Activated CD8-positive, alpha-beta T cell treated with anti-CD3 and anti-CD28 coated beads for 36 hours (primary cell): ENCODE measurements at regions not wholly inside any gene's neighbourhood (a gene's known extent, or its start where the extent isn't known, plus 50 kb on each side); places are given as distances from the start of the nearest gene placed in this dataset.
"Not testable (repeated sequence)": the region's sequence is repeated elsewhere in the genome, so short reads cannot be mapped to it uniquely, and the experiment has no call there.

ENCODE experiments used
- ATAC-seq: fragments of 200-7000 bp; cut with Tn5 transposase; one replicate; pipeline ENCODE4 v1.10.0; 2021; ENCODE audit warnings: mild to moderate bottlenecking, moderate library complexity
- CTCF ChIA-PET: fragments of 350-600 bp; sonication (Branson Sonifier 250); formaldehyde crosslinking; loops from one replicate; lab custom pipeline; 2021; ENCODE audit warnings: antibody characterized with exemption; lab: Charles Lee
- POLR2A ChIA-PET: fragments of 350-600 bp; sonication (Branson Sonifier 250); formaldehyde crosslinking; loops from one replicate; lab custom pipeline; 2021; ENCODE audit warnings: antibody characterized with exemption; lab: Charles Lee
- DNase-seq: peaks from one replicate; pipeline ENCODE4 v3.0.0-alpha.2; 2020
- H3K27ac Mint-ChIP-seq: one replicate; pipeline ENCODE4 v1.8.0; 2021; ENCODE audit warnings: mild to moderate bottlenecking, mixed read lengths
- H3K27me3 Mint-ChIP-seq: one replicate; pipeline ENCODE4 v1.8.0; 2021; ENCODE audit warnings: mixed read lengths
- H3K36me3 Mint-ChIP-seq: one replicate; pipeline ENCODE4 v1.8.0; 2021; ENCODE audit warnings: low read depth, mixed read lengths
- H3K4me1 Mint-ChIP-seq: one replicate; pipeline ENCODE4 v1.8.0; 2021; ENCODE audit warnings: low read depth, mixed read lengths
- H3K4me3 Mint-ChIP-seq: one replicate; pipeline ENCODE4 v1.8.0; 2021; ENCODE audit warnings: mild to moderate bottlenecking, moderate library complexity, mixed read lengths
- H3K9me3 Mint-ChIP-seq: one replicate; pipeline ENCODE4 v1.8.0; 2021; ENCODE audit warnings: mixed read lengths
- intact Hi-C: fragments of 100-400 bp; cut with micrococcal nuclease; formaldehyde crosslinking; loops from one replicate; pipeline ENCODE4 v1.10.0; 2022

- peaks cover 44% of the 10 kb centered on the region for H3K27me3 Mint-ChIP-seq
- DNase-seq, intact Hi-C loops, H3K36me3 Mint-ChIP-seq, H3K9me3 Mint-ChIP-seq, H3K4me1 Mint-ChIP-seq, POLR2A ChIA-PET, H3K4me3 Mint-ChIP-seq, H3K27ac Mint-ChIP-seq, ATAC-seq, CTCF ChIA-PET: not testable (repeated sequence)
Measured at GRCh38 chr9:62863319-62863718, 1673.5 kb downstream of the SPATA31A7 start.

GRCh38 chr9:62863867-62864266, 1674.0 kb downstream of the SPATA31A7 start:
- ATAC-seq, CTCF ChIA-PET, H3K9me3 Mint-ChIP-seq: not testable (repeated sequence)

DNA sequence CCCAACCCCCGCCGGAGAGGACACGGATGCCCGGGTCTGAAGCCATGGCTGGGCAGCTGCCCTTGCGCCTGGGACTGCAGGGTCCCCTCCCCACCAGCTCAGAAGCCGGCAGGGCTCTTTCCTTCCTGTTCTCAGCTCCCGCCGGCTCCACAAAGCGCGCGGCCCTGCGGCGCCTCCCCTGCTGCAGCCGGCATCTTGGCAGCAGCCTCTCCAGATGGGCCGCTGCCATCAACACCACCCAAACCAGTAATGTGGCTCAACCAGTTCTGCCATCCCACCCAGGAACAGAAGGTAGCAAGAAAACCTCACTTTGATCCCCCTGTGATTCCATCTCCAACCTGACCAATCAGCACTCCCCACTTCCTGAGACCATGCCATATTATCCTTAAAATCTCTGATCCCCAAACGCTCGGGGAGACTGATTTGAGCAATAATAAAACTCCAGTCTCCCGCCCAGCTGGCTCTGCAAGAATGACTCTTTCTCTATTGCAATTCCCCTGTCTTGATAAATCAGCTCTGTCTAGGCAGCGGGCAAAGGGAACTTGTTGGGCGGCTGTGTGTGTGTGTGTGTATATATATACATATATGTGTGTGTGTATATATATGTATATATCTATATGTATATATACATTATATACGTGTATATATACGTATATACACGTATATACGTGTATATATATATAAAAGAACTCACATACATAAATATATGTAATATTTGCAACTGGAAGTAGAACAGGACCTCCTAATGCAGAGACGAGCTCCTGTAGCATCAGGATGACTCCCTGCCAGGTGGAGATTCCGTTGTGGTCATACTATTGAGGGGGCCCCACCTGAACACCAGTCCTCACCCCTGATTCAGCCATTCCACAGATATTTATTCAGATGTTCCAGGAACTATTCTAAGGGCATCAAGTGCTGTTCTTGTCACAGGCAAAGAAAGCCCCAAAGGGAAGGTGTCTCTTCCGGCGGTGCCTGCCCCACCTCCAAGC, 1674.9 kb downstream of the SPATA31A7 start:
- H3K27me3 Mint-ChIP-seq, result peaks cover 44% of the 10 kb centered on the region
- H3K4me1 Mint-ChIP-seq, intact Hi-C loops, H3K4me3 Mint-ChIP-seq, CTCF ChIA-PET, H3K9me3 Mint-ChIP-seq, POLR2A ChIA-PET, H3K36me3 Mint-ChIP-seq, H3K27ac Mint-ChIP-seq: not testable (repeated sequence)
- ATAC-seq (peak; percentile 39), DNase-seq (peak; percentile 20)

More at GRCh38 chr9:62863867-62864266, 1674.0 kb downstream of the SPATA31A7 start:
- H3K27me3 Mint-ChIP-seq, result peaks cover 44% of the 10 kb centered on the region
- H3K36me3 Mint-ChIP-seq, intact Hi-C loops, POLR2A ChIA-PET, H3K4me3 Mint-ChIP-seq, H3K27ac Mint-ChIP-seq, DNase-seq, H3K4me1 Mint-ChIP-seq: not testable (repeated sequence)

GRCh38 chr9:62869061-62869460, 1679.2 kb downstream of the SPATA31A7 start:
- CTCF ChIA-PET, POLR2A ChIA-PET, H3K4me1 Mint-ChIP-seq, H3K4me3 Mint-ChIP-seq, intact Hi-C loops, ATAC-seq, H3K9me3 Mint-ChIP-seq, DNase-seq, H3K27ac Mint-ChIP-seq, H3K36me3 Mint-ChIP-seq: not testable (repeated sequence)
- H3K27me3 Mint-ChIP-seq, result peaks cover 26% of the 10 kb centered on the region

DNA sequence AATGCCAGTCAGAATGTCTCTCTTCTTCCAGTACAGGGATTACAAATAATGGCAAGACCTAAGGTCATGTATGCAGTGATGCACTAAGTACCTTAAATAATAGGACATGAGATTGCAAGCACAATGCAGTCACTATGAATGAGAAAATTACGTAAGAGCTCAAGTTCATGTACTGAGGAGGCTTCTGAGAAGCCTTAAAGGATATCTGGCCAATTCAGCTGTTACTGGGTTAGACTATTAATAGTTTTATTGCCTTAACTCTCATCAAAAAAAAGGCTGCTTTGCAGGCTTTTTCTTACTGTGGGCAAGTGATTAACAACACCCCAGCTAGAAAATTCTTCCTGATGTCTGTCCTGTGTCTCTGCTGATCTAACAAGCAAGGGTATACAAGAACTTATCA, 1681.9 kb downstream of the SPATA31A7 start:
- H3K9me3 Mint-ChIP-seq, intact Hi-C loops, DNase-seq, CTCF ChIA-PET, H3K27ac Mint-ChIP-seq, ATAC-seq, H3K4me1 Mint-ChIP-seq, POLR2A ChIA-PET, H3K36me3 Mint-ChIP-seq, H3K4me3 Mint-ChIP-seq: not testable (repeated sequence)
- peaks cover 13% of the 10 kb centered on the region for H3K27me3 Mint-ChIP-seq

GRCh38 chr9:62874213-62874612, 1684.4 kb downstream of the SPATA31A7 start:
- peaks cover 21% of the 10 kb centered on the region for H3K27me3 Mint-ChIP-seq
- H3K27ac Mint-ChIP-seq, POLR2A ChIA-PET, H3K4me3 Mint-ChIP-seq, intact Hi-C loops, H3K4me1 Mint-ChIP-seq, CTCF ChIA-PET, DNase-seq, ATAC-seq, H3K36me3 Mint-ChIP-seq, H3K9me3 Mint-ChIP-seq: not testable (repeated sequence)

GRCh38 chr9:62874745-62875599, 1685.1 kb downstream of the SPATA31A7 start:
- CTCF ChIA-PET, DNase-seq, H3K36me3 Mint-ChIP-seq, ATAC-seq, intact Hi-C loops, H3K27ac Mint-ChIP-seq, H3K4me1 Mint-ChIP-seq, H3K4me3 Mint-ChIP-seq, H3K9me3 Mint-ChIP-seq, POLR2A ChIA-PET: not testable (repeated sequence)
- H3K27me3 Mint-ChIP-seq, result peaks cover 25% of the 10 kb centered on the region

DNA sequence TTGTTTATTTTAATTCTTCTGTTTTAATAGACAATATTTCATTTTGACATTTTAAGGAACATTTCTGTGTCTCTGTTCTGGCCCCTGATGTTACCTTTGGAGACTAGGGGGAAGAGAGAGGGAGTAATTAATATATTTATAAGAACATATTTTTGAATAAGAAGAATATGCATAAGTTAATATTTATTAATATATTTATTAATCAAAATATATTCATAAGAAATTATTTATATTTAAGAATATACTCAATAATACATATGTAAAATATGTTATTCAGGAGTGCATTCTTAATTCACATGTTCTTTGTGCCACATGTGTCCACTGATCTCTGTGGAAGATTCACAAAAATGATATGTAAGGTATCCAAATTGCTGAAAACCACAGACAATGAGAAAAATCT, 1687.7 kb downstream of the SPATA31A7 start:
- H3K4me1 Mint-ChIP-seq, H3K4me3 Mint-ChIP-seq, intact Hi-C loops, ATAC-seq, CTCF ChIA-PET, H3K9me3 Mint-ChIP-seq, DNase-seq, H3K36me3 Mint-ChIP-seq, POLR2A ChIA-PET, H3K27ac Mint-ChIP-seq: not testable (repeated sequence)
- H3K27me3 Mint-ChIP-seq, result peaks cover 26% of the 10 kb centered on the region

DNA sequence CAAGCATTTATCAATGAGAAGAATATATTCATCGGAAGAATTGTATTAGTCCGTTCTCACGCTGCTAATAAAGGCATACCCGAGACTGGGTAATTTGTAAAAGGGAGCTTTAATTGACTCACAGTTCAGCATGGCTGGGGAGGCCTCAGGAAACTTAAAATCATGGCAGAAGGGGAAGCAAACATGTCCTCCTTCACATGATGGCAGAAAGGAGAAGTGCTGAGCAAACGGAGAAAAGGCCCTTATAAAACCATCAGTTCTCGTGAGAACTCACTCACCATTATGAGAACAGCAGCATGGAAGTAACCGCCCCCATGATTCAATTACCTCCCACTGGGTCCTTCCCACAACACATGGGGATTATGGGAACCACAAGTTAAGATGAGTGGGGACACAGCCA, 1688.2 kb downstream of the SPATA31A7 start:
- POLR2A ChIA-PET, H3K27ac Mint-ChIP-seq, H3K4me3 Mint-ChIP-seq: not testable (repeated sequence)

GRCh38 chr9:62880453-62880852, 1690.6 kb downstream of the SPATA31A7 start:
- POLR2A ChIA-PET, intact Hi-C loops, H3K27ac Mint-ChIP-seq, H3K4me3 Mint-ChIP-seq, H3K9me3 Mint-ChIP-seq, H3K36me3 Mint-ChIP-seq, DNase-seq, CTCF ChIA-PET, ATAC-seq, H3K4me1 Mint-ChIP-seq: not testable (repeated sequence)
- peaks cover 25% of the 10 kb centered on the region for H3K27me3 Mint-ChIP-seq

More for the DNA sequence above, 1688.2 kb downstream of the SPATA31A7 start:
- ATAC-seq, H3K36me3 Mint-ChIP-seq, intact Hi-C loops, CTCF ChIA-PET, H3K4me1 Mint-ChIP-seq, DNase-seq, H3K9me3 Mint-ChIP-seq: not testable (repeated sequence)
- H3K27me3 Mint-ChIP-seq, result peaks cover 29% of the 10 kb centered on the region

GRCh38 chr9:62880971-62881370, 1691.1 kb downstream of the SPATA31A7 start:
- POLR2A ChIA-PET, ATAC-seq, intact Hi-C loops, H3K27ac Mint-ChIP-seq, CTCF ChIA-PET, H3K9me3 Mint-ChIP-seq, H3K36me3 Mint-ChIP-seq, DNase-seq, H3K4me3 Mint-ChIP-seq, H3K4me1 Mint-ChIP-seq: not testable (repeated sequence)
- H3K27me3 Mint-ChIP-seq, result peaks cover 25% of the 10 kb centered on the region
